Inflammatory macrophage treated with lipopolysaccharide for 4 hours (primary cell): ENCODE measurements at regions not wholly inside any gene's neighbourhood (a gene's known extent, or its start where the extent isn't known, plus 50 kb on each side); places are given as distances from the start of the nearest gene placed in this dataset.
A peak's percentile ranks its signal among the peaks of the same experiment; 100 is the strongest.

Source experiments
- DNase-seq: peaks from one replicate; pipeline ENCODE4 v3.0.0-alpha.2; 2020

DNA sequence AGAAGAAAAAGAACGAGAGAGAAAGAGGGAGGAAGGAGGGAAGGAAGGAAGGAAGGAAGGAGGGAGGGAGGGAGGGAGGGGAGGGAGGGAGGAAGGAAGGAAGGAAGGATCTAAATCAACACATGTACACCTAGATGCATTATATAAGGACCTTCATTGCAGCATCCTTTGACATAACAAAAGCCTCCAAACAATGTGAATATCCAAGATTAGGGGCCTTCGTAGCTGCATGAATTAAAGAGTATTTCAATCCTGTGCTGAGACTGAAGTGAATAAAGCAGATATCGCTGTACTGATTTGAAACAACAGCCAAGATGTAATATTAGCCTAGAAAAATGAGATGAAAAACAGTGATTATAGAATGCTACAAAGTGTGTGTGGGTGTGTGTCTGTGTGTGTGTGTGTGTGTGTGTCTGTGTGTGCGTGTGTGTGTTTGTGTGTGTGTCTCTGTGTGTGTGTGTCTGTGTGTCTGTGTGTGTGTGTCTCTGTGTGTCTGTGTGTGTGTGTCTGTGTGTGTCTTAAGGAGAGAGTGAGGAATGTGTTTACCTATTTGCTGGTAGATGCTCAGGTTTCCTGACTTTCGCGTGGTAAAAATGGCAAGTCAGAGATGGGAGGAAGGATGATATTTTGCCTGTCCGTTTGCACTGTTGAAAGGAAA is 129.0 kb upstream of the PTPN1 start:
- DNase-seq, result no peak

DNA sequence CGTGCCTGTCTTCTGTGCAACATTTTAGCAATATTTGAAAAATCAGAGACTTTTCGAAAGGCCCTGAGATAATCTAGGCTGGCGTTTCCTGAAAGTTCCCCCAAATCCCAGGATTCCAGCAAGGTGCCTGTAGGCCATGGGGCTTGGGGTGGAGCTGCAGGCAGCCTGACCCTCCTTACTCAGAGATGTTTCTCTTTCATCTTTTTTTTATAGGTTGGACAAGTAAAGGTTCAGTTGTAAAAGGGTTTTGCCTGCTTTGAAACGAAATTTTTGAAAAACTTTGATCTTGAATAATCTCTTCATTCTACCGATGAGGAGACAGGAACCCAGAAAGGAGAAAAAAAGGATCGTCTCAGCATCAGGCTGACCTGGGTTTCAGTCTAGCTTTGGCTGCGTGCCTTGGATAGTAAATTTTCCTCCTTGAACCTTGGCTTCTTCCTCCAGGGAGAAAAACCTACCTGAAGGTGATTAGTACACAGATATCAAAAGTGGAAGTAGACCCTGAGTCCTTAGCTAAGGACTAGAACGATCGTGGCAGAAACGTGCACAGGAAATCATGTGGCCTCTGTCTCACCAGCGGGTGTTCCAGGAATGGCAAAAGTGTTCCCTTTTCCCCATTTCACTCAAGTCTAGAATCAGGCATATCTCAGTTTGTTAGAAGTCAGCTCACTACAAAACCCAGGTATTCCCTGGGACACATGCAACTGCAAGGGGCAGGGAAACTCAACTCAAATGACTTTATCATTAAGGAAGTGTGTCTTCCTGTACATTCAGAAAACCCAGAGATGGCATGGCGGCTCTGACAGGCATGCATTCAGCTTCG is 128.2 kb upstream of the PTPN1 start:
- peak; percentile 55 for DNase-seq

DNA sequence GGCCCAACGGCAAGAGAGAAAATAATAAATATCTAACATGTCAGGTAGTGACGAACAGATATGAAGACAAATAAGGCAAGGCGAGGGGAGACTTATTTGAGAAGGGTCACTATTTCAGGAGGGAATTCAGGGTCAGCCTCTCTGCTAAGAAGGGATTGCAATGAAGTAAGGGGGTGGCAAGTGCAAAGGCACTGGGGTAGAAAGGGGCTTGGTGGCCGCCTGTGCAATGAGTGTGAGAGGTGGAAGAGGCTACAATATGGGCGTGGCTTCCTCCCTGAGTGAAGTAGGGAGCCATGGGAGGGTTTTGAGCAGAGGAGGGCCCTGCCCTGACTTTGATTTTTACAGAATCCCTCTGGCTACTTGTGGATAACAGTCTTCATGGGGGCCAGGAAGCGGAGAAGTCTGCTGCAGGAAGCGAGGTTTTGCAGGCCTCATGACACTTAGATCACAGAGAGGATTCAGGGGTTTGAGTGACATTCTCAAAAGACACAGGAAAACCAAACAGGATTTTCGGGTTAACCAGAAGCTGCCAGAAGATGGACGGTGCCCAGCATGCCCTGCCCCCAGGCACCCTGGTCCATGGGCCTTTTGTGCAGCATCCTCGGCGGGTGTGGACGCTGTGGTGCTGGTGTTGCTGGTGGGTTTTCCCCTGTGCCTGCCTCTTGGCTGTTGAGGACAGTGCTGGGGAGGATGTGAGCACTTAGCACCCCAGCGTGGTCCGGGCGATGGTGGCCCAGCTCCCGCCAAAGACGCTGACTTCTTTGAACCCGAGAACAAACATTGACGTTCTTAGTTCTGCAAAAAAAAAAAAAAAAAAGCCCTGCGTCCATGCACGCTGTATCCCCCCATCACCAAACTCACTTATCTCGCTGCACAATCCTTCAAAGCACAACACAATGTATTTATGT is 124.2 kb upstream of the PTPN1 start:
- no peak for DNase-seq

DNA sequence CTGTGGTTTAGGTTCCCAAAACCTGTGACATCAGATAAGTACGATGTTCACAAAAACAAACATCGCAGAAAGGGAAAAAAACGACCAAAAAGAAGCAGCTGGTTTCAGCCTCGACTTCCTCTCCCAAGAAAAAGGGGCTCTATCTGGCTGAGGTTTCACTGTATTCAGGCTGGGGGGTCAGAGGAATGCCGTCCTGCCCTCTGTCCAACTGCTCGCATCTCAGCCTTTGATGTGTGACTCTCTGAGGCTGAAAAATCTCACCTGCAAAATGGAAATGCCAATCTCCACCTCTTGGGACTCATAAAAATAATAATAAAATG is 123.6 kb upstream of the PTPN1 start:
- no peak for DNase-seq

DNA sequence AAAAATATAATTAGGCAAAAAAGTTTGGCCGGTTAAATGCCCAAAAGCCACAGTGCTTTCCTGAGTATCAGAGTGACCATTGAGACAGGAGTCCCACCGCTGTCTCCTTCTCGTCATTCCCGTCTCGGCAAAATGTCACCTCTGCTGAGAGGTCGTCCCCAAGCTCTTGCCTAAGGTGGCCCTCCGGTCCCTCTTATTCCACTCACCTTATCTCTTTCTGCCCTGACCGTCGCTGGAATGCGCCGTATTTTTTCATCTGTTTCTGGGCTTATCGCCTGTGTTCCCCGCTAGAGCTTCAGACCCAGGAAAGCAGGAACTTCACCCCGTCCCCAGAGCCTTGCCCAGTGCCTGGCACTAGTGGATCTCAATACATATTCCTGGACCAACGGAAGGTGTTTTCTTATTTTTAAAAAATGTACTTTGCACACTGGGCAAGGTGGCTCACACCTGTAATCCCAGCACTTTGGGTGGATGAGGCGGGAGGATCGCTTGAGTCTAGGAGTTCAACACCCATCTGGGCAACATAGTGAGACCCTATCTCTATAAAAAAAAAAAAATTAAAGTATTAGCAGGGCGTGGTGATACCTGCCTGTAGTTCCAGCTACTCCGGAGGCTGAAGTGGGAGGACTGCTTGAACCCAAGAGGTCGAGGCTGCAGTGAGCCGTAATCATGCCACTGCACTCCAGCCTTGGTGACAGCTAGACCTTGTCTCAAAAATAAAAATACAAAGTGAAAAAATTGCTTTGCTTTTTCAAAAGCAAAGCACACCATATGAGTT is 122.8 kb upstream of the PTPN1 start:
- no peak for DNase-seq

DNA sequence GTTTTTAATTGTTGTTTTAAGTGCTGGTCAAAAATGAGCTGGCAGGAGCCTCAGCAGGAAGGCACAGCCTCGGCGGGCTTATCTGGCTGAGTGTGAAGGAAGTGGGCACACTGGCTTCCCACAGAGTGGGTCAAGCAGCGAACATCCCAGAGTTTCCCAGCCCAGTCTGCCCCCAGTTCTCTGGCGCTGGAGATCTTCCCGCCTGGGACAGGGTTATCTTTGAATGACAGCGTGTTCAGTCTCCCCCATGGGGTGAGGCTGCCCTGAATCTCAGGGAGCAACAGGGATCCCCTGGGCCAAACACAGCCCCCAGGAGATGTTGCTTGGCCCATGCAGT is 122.2 kb upstream of the PTPN1 start:
- DNase-seq, result no peak

DNA sequence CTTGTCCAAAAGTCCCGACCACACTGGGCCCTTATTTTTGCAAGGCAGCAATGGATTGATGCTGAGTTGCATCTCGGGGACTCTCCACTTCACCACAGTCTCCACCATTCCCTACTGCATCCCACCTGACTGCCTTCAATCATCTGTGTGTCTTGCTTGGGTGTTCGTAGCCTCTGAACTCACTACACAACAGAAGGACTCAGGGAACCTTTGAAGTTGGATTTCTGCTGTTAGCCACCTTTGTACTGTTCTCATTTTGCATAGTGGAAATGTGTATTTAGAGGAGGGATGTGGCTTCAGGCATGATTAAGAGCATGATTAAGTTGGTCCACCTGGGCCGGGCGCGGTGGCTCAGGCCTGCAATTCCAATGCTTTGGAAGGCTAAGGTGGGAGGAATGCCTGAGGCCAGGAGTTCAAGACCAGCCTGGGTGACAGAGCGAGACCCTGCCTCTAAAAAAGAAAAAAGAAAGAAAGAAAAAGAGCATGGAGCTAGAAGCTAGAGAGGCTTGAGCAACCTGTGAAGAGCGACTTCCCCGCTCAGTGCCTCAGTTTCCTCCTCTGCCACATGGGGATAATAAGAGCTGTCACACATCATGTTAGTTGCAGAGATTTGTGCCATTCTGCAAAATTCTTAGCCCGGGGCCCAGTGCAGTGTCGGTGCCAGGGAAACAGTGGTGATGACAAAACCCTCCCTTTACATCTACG is 121.3 kb upstream of the PTPN1 start:
- DNase-seq, result no peak

DNA sequence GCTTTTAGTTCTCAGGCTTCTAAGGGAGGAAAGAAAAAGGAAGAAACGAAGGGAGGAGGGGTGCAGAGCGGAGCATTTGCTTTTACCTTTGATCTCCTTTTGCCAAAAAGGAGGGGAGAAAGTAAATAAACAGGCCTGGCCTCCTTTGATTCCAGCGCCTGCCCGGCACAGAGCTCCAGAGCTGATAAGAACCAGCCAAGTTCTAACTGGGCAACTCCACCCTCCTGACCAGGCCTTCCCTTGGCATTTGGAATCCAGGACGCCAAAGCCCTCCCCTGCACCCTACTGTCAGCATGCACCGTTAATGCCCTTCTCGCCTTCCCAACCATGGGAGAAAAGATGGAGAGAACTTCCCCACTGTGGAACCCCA is 120.8 kb upstream of the PTPN1 start:
- DNase-seq, result no peak

DNA sequence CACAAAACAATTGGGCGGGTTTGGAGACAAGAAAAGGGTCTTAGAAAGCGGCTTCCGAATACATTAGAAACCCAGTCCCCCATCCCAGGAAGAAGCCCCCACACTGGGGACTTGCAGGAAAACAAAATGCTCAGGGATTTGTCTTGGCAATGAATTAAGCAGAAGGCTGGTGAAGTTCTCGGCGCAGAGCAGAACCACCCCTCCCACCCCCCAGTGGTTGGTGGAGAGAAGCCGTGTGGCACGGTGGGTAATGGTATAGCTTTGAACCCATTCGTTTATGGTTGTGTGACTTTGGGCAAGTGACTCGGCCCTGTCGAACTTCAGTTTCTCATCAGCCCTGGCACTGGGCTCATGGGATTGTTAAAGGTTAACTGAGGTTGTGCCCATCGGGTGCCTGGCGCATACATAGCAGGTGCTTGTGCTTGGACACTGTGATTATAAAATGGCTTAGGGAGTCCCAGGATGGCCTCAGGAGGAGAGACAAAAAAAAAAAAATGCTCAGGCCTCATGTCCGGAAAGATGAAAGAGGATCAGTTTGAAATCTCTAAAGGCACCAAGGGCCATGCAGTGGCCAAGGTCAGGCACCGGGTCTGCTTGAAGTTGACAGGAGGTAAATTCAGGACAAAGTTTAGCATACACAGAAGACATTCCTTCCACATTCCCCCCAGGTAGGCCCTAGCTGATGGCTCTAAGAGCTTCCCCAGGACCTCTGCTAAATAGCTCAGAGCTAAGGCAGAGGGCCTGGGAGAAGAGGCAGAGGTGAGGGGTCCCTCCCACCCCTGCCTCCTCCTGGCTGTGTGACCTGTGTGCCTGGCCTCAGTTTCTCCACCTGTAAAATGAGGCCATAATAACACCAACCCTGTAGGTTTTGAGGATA is 120.1 kb upstream of the PTPN1 start:
- DNase-seq, result no peak

DNA sequence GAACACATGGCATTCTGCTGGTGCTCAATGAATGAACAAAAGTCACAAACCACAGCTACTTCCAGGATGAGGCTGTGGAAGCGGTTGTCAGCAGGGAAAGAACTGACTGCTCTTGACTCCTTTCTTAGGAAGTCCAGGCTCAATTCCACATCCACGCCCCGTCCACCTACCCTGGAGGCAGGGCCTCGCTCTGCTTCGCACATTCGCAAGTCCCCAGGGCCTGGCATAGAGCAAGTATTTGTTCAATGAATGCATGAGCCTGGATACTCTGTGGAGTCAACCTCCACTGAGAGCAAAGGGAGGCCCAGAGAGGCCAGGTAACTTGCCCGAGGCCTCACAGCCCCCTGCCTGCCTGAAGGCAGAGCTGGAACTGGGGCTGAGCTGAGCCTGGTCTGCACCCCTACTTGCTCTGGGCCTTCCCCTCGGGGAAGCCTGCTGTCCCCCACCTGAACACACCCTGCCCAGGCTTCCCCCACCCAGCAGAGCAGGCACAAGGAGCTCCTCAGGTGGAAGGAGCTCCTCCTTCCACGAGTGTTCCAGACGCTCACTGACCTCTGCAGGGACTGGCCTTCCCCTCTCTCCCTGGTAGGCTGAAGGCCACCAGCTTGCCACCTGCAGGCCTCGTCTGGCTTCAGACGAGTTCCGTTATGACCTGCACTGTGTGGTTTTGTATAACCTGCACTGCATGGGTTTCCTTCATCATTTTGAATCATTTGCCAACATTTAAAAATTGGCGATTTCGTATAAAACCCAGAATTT is 119.3 kb upstream of the PTPN1 start:
- no peak for DNase-seq

DNA sequence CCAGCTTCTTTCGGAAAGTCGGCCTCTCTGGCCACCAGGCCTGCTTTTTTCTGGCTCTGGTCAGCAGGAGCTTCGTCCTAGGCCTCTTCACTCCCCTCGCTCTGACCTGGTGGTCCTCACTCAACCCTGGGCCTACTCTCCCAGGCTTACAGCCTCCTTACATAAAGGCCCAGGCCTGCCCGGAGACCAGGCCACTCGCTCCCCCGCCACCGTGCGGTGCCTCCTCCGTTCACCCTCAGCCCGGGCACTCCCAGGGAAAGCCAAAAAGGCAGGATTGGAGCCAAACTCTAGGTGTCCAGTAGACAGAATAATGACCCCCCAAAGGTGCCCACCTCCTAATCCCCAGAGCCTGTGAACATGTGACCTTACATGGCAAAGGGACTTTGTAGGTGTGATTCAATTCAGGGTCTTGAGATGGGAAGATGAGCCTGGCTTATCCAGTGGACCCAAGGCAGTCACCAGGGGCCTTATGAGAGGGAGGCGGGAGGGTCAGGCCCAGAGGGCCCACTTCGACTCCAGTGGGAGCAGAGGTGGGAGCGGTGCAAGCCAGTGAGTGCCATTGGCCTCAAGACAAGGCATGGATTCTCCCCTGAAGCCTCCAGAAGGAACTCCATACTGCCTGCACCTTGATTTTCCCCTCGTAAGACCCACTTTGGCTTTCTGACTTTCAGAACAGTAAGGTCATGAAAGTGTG is 118.6 kb upstream of the PTPN1 start:
- no peak for DNase-seq

DNA sequence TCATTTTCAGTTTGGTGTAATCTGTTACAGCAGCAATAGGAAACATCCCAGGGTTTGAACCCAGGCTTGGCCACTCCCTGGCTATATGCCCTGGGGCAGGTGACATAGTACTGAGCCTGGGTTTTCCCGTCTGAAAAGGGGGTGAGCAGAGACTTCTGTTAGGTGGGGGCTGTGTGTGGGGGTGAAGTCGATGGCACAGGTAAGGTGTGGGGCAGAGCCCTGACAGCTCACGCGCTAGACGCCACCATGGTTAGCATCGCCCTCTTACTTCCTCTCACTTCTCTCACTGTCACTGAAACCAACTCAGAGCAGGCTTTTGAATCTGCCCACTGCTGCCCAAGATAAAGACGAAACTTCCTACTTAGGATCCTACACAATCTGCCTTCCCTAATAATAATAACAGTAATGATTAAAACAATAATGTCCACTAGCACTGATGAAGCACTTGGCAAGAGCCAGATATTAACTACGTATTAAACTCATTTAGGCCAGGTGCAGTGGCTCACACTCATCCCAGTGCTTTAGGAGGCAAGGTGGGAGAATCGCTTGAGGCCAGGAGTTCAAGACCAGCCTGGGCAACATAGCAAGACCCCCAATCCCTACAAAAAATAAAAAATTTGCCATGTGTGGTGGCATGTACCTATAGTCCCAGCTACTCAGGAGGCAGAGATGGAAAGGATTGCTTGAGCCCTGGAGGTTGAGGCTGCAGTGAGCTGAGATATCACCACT is 117.9 kb upstream of the PTPN1 start:
- peak; percentile 53 for DNase-seq

DNA sequence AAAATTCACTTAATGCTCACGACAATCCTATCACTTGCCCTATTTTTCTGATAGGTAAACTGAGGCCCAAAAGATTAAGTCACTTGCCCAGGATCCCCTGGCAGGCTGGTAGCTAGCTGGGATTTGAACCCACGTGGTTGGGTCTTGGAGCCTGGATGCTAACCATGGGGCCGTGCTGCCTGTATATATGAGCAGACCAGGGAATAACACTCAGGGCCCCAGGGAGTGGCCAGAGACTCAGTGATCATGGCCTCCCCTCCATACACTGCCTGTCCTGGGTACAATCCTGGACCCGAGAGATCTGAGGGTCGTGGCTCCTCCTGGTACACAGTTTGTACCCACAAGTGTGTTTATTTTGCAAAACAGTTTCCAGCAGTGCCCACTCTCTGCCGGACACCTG is 116.9 kb upstream of the PTPN1 start:
- no peak for DNase-seq

DNA sequence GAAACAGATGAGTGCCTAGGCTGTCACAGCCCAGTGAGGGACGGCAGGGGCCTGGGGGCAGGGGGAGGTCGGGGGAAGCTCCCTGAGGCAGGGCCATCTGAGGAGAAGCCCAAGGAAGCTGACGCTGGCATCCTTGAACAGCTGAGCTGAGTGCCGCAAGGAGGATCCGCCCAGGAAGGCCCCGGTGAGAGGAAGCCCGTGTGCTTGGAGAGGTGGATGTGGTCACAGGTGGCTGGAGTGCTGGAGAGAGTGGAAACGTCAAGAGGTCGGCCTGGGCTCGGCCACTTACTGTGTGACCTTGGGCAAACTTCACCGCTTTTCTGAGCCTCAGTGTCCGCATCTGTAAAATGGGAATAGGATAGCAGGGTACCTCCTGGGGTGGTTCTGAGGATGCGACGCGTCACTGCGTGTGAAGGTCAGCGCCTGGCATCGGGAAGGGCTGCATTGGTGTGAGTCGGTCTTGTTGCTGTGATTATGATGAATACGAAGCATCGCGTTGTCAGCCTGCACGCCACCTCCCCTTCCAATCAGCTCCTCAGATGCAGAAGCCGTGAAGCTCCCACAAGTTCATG is 116.1 kb upstream of the PTPN1 start:
- DNase-seq, result no peak

DNA sequence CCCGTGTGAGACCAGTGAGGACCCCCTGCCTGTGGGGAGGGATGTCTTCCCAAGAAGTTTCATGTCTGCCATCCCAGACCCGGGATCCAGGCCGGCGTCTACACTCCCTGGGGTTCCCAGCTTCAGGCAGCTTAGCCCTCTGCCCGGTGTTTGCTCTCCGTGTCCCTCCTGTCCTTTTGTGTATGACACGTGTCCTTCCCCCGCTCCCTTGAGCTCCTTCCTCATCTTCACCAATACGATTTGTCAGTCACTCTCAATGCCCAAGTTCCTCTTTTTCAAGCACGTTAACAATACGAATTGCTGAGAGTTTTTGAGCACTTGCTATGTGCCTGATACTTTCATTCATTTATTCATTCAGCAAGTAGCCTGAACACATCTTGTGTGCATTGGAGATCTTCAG is 115.6 kb upstream of the PTPN1 start:
- DNase-seq, result peak; percentile 77

DNA sequence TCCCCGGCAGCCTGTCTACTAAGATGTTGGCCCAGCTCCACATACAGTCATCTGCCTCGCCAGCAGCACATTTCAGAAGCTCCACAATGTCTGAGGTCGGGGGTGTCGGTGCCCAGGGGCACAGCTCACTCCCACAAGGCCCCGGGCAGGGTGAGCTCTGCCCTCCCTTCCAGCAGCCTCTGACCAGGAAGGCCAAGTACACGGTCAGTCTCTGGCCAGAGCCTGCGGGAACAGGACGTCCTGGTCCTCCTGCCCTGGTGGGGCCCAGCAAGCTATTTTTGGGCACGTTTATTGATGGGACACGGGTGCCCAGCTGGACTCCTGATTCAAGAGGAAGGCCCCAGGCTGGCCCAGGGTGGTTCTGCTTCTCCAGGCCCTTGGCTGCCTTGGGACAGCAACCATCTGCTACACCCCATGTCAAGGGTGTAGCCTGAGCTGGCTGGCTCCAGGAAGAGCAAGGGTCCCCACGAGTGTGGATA is 114.9 kb upstream of the PTPN1 start:
- no peak for DNase-seq

DNA sequence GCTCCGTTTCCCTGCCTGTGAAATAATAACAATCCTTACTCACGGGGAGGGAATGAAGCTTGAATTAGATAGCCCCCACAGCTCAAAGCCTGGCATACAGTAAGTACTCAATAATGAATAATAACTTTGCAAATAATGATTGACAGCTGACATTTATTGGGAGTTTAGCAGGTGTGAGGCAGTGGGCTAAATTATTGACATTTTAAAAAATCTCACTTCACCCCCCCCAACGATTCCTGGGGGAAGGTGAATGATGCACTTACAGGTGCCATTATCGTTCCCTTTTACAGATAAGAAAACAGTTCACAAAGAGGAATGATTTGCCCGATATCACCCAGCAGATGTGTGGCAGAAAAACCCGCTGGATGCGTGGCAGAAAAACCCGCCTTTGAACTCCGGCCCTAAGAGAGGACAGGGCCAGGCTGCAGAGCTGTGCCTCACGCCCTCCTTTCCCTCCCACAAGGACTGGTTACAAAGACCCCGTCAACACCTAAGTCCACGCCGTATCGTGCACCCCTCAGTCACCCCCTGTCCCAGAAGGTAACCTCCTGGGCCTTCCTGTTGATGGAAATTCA is 114.2 kb upstream of the PTPN1 start:
- DNase-seq, result no peak

DNA sequence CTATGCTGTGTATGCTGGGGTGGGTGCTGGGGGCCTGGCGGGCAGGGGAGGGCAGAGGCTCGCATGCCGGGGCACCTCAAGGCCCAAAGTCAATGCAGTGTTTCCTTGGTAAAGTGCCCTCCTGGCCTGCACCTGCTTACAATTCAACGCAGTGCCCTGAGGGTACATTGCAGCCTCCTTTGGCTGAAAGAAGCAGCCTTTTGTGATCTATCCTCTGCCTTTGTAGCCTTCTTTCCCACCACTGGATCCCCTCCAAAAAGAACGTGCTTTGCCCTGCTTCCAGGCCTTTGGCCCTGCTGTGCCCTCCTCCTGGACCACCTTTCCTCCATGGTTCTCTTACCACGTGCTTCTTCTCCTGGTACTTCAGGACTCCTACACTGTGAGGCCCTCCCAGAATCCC is 113.6 kb upstream of the PTPN1 start:
- DNase-seq, result no peak
